Gastrocnemius medialis (tissue), 4 donors: ENCODE measurements at regions not wholly inside any gene's neighbourhood (a gene's known extent, or its start where the extent isn't known, plus 50 kb on each side); places are given as distances from the start of the nearest gene placed in this dataset.
"Not testable (repeated sequence)": the region's sequence is repeated elsewhere in the genome, so short reads cannot be mapped to it uniquely, and the experiment has no call there.

Source experiments
- ATAC-seq, 2 donors: fragments of 150-250 bp; one replicate each; pipeline ENCODE4 v1.9.1; 2016
- DNase-seq, 2 donors: peaks; one replicate each; pipeline ENCODE4 v3.0.0-alpha.2; 2019
- H3K27ac ChIP-seq, 4 donors: fragments of 200-600 bp; sonication (generic); 1 replicate in 1 of 4; 2 replicates in 3 of 4; pipeline ENCODE4 v1.5.1; 2016 to 2018; ENCODE audit warnings: mild to moderate bottlenecking in 2 of 4, moderate library complexity in 1 of 4
- H3K27me3 ChIP-seq, 3 donors: fragments of 200-600 bp; sonication (generic) in 2 of 3; 1 replicate in 1 of 3; 2 replicates in 2 of 3; pipeline versions ENCODE4 v1.5.1 to v1.6.0; 2016 to 2019; ENCODE audit warnings: mild to moderate bottlenecking in 1 of 3, moderate library complexity in 1 of 3
- H3K36me3 ChIP-seq, 2 donors: fragments of 200-600 bp; sonication (generic) in 1 of 2; one replicate each; pipeline ENCODE4 v1.5.1; 2017 to 2018
- H3K4me1 ChIP-seq, 2 donors: fragments of 200-600 bp; sonication (generic) in 1 of 2; one replicate each; pipeline ENCODE4 v1.5.1; 2016 to 2017; ENCODE audit warnings: mild to moderate bottlenecking in 2 of 2
- H3K4me3 ChIP-seq, 4 donors: fragments of 200-600 bp; sonication (generic) in 3 of 4; 1 replicate in 1 of 4; 2 replicates in 3 of 4; pipeline ENCODE4 v1.5.1; 2016 to 2019; ENCODE audit warnings: mild to moderate bottlenecking in 2 of 4
- H3K9me3 ChIP-seq, 3 donors: fragments of 200-600 bp; sonication (generic) in 2 of 3; 1 replicate in 1 of 3; 2 replicates in 2 of 3; pipeline ENCODE4 v1.5.1; 2016 to 2019
- CTCF ChIP-seq, 5 experiments: fragments of 450-650 bp in 3 of 5; fragments of 200-600 bp in 2 of 5; sonication (generic) in 2 of 5; IDR thresholded peaks in 4 of 5; conservative IDR thresholded peaks in 1 of 5; 1 replicate in 4 of 5; 2 replicates in 1 of 5; pipeline ENCODE4 v1.5.1; 2016 to 2019; ENCODE audit warnings: antibody characterized with exemption in 5 of 5, mild to moderate bottlenecking in 3 of 5, moderate library complexity in 3 of 5
- POLR2A ChIP-seq, 2 donors: fragments of 450-650 bp; IDR thresholded peaks; one replicate each; pipeline ENCODE4 v1.6.1; 2017; ENCODE audit warnings: antibody characterized with exemption in 2 of 2, mild to moderate bottlenecking in 2 of 2, moderate library complexity in 2 of 2
- in situ Hi-C, 4 donors: fragments of 200-750 bp; cut with MboI; loops; one replicate each; pipeline versions ENCODE4 v1.15.0 to v1.8.0; 2017; ENCODE audit warnings: low sequenced_read_pairs in 4 of 4
- intact Hi-C: fragments of 100-400 bp; cut with DNase I; formaldehyde crosslinking; loops from one replicate; pipeline ENCODE4 v1.15.1; 2023; ENCODE audit warnings: low total_unique reads

GRCh38 chr4:125225806-125226205 is 88.9 kb upstream of the FAT4 start:
- Histone ChIP-seq H3K27ac (no peak overlapping the region), H3K36me3 (no peaks in the 10 kb centered on the region), H3K4me3 (no peak overlapping the region), H3K4me1 (no peaks in the 10 kb centered on the region), H3K9me3 (no peaks in the 10 kb centered on the region), H3K27me3 (no peaks in the 10 kb centered on the region)
- intact Hi-C loops, result no loop called here
- ATAC-seq, result no peak
- DNase-seq, result no peak
- in situ Hi-C loops, result loop anchor here in 2 of 4 donors (25.0 kb wide), 1 partner anchor 889 kb away; no protein-coding TSS in a partner anchor
- TF ChIP-seq POLR2A (IDR thresholded peaks at IDR 0.05), result no peak
- no peak for TF ChIP-seq CTCF (IDR thresholded peaks at IDR 0.05 in 4 of 5, conservative IDR thresholded peaks at IDR 0.05 in 1 of 5)

DNA sequence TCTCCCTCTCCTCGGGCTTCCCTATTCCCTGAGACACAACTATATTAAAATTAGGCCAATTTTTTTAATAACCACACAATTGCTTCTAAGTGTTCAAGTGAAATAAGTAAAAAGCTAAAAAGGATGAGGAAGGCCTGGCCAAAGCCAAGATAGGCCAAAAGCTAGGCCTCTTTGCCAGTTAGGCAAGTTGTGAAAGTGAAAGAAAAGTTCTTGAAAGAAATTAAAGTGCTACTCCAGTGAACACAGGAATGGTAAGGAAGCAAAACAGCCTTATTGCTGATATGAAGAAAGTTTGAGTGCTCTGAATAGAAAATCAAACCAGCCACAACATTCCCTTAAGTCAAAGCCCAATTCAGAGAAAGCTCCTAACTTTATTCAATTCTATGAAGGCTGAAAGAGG is 114.2 kb upstream of the FAT4 start:
- in situ Hi-C loops, result no loop called here
- no peaks in the 10 kb centered on the region for H3K4me1 ChIP-seq
- no peak overlapping the region for H3K4me3 ChIP-seq
- TF ChIP-seq CTCF (IDR thresholded peaks at IDR 0.05 in 4 of 5, conservative IDR thresholded peaks at IDR 0.05 in 1 of 5) (no peak), POLR2A (IDR thresholded peaks at IDR 0.05) (no peak)
- H3K27me3 ChIP-seq, result no peaks in the 10 kb centered on the region
- no peak overlapping the region for H3K27ac ChIP-seq
- no peaks in the 10 kb centered on the region for H3K9me3 ChIP-seq
- no peak for ATAC-seq
- no peaks in the 10 kb centered on the region for H3K36me3 ChIP-seq
- DNase-seq, result no peak
- intact Hi-C loops, result no loop called here

DNA sequence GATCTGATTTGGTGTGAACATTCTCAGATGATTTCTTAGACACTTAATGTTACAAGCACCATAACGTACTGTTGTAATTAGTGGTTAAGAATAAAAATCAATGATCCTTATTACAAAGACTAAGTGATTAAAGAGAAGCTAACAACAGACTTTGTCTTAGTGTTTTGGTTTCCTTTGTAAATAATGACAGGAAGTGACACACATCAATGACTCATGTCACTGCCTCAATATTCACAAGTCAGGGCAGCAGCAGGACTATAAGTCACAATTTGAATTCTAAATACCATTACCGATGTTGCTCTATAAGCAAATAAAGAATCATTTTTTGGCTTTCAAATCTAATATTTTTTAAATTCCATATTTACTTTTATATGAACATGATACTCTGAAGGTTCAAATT is 115.8 kb upstream of the FAT4 start:
- Histone ChIP-seq H3K36me3 (no peaks in the 10 kb centered on the region), H3K27ac (no peak overlapping the region), H3K4me1 (no peaks in the 10 kb centered on the region), H3K9me3 (no peaks in the 10 kb centered on the region), H3K27me3 (no peaks in the 10 kb centered on the region), H3K4me3 (no peak overlapping the region)
- TF ChIP-seq CTCF (IDR thresholded peaks at IDR 0.05 in 4 of 5, conservative IDR thresholded peaks at IDR 0.05 in 1 of 5), result no peak
- DNase-seq (no peak), ATAC-seq (no peak)
- in situ Hi-C loops, result no loop called here
- intact Hi-C loops, result no loop called here

DNA sequence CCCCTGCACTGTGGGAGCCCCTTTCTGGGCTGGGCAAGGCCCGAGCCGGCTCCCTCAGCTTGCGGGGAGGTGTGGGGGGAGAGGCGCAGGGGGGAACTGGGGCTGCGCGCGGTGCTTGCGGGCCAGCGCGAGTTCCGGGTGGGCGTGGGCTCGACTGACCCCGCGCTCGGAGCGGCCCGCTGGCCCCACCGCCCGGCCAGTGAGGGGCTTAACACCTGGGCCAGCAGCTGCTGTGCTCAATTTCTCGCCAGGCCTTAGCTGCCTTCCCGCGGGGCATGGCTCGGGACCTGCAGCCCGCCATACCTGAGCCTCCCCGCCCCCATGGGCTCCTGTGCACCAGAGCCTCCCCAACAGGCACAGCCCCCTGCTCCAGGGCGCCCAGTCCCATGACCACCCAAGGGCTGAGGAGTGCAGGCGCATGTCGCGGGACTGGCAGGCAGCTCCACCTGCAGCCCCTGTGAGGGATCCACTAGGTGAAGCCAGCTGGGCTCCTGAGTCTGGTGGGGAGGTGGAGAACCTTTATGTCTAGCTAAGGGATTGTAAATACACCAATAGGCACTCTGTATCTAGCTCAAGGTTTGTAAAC is 122.8 kb upstream of the FAT4 start:
- in situ Hi-C loops, intact Hi-C loops, H3K27ac ChIP-seq, H3K4me1 ChIP-seq, H3K9me3 ChIP-seq, DNase-seq, H3K4me3 ChIP-seq, H3K27me3 ChIP-seq, ATAC-seq, H3K36me3 ChIP-seq: not testable (repeated sequence)

GRCh38 chr4:125191232-125191631 is 123.5 kb upstream of the FAT4 start:
- no peak overlapping the region for H3K4me3 ChIP-seq
- DNase-seq (no peak), ATAC-seq (no peak)
- no peaks in the 10 kb centered on the region for H3K9me3 ChIP-seq
- H3K36me3 ChIP-seq, result no peaks in the 10 kb centered on the region
- H3K4me1 ChIP-seq, result no peaks in the 10 kb centered on the region
- H3K27me3 ChIP-seq, result no peaks in the 10 kb centered on the region
- no peak overlapping the region for H3K27ac ChIP-seq
- intact Hi-C loops (no loop called here), in situ Hi-C loops (no loop called here)
- TF ChIP-seq CTCF (IDR thresholded peaks at IDR 0.05 in 4 of 5, conservative IDR thresholded peaks at IDR 0.05 in 1 of 5) (no peak), POLR2A (IDR thresholded peaks at IDR 0.05) (no peak)
